Lower leg skin (tissue), 3 donors: ENCODE measurements at regions not wholly inside any gene's neighbourhood (a gene's known extent, or its start where the extent isn't known, plus 50 kb on each side); places are given as distances from the start of the nearest gene placed in this dataset.

Experiments used
- POLR2A ChIP-seq, 2 donors: fragments of 450-650 bp; IDR thresholded peaks; one replicate each; pipeline ENCODE4 v1.6.1; 2016 to 2017; ENCODE audit warnings: antibody characterized with exemption in 2 of 2, mild to moderate bottlenecking in 1 of 2, moderate library complexity in 1 of 2
- TF ChIP-seq, protein P1 (sequence below), 3 donors: fragments of 450-650 bp; IDR thresholded peaks; one replicate each; pipeline ENCODE4 v1.5.1; 2016; ENCODE audit warnings: antibody characterized with exemption in 3 of 3, mild to moderate bottlenecking in 3 of 3, moderate library complexity in 2 of 3

DNA sequence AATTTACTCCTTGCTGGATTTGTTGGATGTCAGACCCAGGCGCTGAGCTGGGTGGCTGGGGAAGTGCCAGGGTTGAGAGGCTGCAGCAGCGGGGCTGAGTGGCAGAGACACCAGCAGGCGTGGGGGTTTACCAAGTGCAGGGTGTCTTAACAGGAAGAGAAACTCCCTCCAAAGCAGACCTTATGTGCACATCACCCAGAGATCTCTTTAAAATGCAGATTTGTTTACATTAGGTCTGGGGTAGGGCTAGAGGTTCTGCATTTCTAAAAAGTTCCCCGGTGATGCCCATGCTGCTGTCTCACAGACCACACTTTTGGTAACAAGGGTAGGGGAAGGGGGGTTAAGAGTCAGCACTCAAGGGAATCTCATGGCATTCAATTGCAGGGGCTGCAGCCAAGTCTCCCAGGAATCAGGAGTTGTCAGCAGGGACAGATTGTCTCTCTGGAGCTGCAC lies 80.7 kb upstream of the OLFM4 start:
- TF ChIP-seq, protein P1, sequence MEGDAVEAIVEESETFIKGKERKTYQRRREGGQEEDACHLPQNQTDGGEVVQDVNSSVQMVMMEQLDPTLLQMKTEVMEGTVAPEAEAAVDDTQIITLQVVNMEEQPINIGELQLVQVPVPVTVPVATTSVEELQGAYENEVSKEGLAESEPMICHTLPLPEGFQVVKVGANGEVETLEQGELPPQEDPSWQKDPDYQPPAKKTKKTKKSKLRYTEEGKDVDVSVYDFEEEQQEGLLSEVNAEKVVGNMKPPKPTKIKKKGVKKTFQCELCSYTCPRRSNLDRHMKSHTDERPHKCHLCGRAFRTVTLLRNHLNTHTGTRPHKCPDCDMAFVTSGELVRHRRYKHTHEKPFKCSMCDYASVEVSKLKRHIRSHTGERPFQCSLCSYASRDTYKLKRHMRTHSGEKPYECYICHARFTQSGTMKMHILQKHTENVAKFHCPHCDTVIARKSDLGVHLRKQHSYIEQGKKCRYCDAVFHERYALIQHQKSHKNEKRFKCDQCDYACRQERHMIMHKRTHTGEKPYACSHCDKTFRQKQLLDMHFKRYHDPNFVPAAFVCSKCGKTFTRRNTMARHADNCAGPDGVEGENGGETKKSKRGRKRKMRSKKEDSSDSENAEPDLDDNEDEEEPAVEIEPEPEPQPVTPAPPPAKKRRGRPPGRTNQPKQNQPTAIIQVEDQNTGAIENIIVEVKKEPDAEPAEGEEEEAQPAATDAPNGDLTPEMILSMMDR (IDR thresholded peaks at IDR 0.05) = no peak
- TF ChIP-seq POLR2A (IDR thresholded peaks at IDR 0.05) = no peak
